K562 (cell line): ENCODE measurements at regions not wholly inside any gene's neighbourhood (a gene's known extent, or its start where the extent isn't known, plus 50 kb on each side); places are given as distances from the start of the nearest gene placed in this dataset.

Experiments used
- CBX5 ChIP-seq: IDR thresholded peaks from 2 replicates; pipeline ENCODE4 v1.6.1; 2014; ENCODE audit warnings: low read depth, borderline replicate concordance
- ELF1 ChIP-seq: fragments of 200-800 bp; sonication (Bioruptor generic); IDR thresholded peaks from 2 replicates; pipeline ENCODE4 v1.6.1; 2016; ENCODE audit warnings: missing genetic modification characterization, missing compliant biosample characterization
- FOXK1 ChIP-seq: sonication (generic); formaldehyde crosslinking; IDR thresholded peaks from 2 replicates; pipeline ENCODE4 v1.8.0; 2022; ENCODE audit warnings: missing genetic modification reagents, mild to moderate bottlenecking, borderline replicate concordance
- KAT8 ChIP-seq: fragments of 450-650 bp; IDR thresholded peaks from 2 replicates; pipeline ENCODE4 v1.6.1; 2016; ENCODE audit warnings: low read depth, mild to moderate bottlenecking
- MXI1 ChIP-seq: IDR thresholded peaks from 2 replicates; pipeline ENCODE4 v1.6.1; 2011; ENCODE audit warnings: low read depth, mild to moderate bottlenecking, improper control_type of control experiment, low read length
- MYNN ChIP-seq, 2 experiments: sonication (generic); formaldehyde crosslinking in 1 of 2; IDR thresholded peaks; 2 replicates each; pipeline versions ENCODE4 v1.5.0 to v1.6.1; 2016 to 2020; ENCODE audit warnings: antibody characterized with exemption in 1 of 2, missing genetic modification reagents in 1 of 2
- SMAD3 ChIP-seq: fragments of 450-650 bp; formaldehyde crosslinking; conservative IDR thresholded peaks from 2 replicates; pipeline ENCODE4 v1.4.0; 2020; ENCODE audit warnings: mild to moderate bottlenecking
- TCF7L2 ChIP-seq: fragments of 150-350 bp; IDR thresholded peaks from 2 replicates; pipeline ENCODE4 v1.6.1; 2016; ENCODE audit warnings: low read depth, mild to moderate bottlenecking, low read length, moderate library complexity
- ZNF23 ChIP-seq: fragments of 250-450 bp; sonication (Bioruptor Pico); IDR thresholded peaks from 2 replicates; pipeline ENCODE4 v1.4.0; 2020; ENCODE audit warnings: mild to moderate bottlenecking
- TF ChIP-seq, protein P1 (sequence below), 3 experiments: IDR thresholded peaks in 2 of 3; conservative IDR thresholded peaks in 1 of 3; 2 replicates each; pipeline ENCODE4 v1.5.1; 2011 to 2012; ENCODE audit warnings: low read length in 3 of 3, mild to moderate bottlenecking in 3 of 3, control low read depth in 2 of 3, improper control_type of control experiment in 1 of 3, inconsistent platforms in 1 of 3, low read depth in 1 of 3, mixed read lengths in 1 of 3, moderate library complexity in 1 of 3; ENCODE audit not compliant: insufficient read depth in 2 of 3

DNA sequence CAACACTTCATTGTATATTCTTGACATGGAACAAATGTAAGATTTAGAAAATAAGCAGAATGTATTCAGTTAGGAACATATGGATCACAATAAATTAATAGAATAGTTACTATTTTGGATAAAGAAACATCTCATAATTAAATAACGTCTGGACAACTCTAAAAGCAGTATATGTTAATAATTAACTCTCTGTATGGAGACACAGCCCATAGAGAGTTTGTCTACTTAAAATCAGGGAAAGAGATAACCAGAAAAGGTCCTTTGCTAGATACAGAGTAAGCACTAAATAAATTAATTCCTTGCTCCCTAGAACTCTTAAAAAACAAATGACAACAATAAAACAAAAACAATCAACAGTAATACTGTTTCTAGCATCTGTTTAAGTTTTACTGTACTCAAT, 184.4 kb upstream of the THSD7A start:
- TF ChIP-seq MYNN (IDR thresholded peaks at IDR 0.05) = no peak
- TF ChIP-seq MYNN (CRISPR knock-in tag; IDR thresholded peaks at IDR 0.05) = no peak
- no peak for TF ChIP-seq MXI1
- no peak for TF ChIP-seq ELF1
- no peak for TF ChIP-seq KAT8
- TF ChIP-seq CBX5 = no peak
- TF ChIP-seq ZNF23 = no peak
- no peak for TF ChIP-seq TCF7L2
- TF ChIP-seq, protein P1, sequence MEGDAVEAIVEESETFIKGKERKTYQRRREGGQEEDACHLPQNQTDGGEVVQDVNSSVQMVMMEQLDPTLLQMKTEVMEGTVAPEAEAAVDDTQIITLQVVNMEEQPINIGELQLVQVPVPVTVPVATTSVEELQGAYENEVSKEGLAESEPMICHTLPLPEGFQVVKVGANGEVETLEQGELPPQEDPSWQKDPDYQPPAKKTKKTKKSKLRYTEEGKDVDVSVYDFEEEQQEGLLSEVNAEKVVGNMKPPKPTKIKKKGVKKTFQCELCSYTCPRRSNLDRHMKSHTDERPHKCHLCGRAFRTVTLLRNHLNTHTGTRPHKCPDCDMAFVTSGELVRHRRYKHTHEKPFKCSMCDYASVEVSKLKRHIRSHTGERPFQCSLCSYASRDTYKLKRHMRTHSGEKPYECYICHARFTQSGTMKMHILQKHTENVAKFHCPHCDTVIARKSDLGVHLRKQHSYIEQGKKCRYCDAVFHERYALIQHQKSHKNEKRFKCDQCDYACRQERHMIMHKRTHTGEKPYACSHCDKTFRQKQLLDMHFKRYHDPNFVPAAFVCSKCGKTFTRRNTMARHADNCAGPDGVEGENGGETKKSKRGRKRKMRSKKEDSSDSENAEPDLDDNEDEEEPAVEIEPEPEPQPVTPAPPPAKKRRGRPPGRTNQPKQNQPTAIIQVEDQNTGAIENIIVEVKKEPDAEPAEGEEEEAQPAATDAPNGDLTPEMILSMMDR (IDR thresholded peaks at IDR 0.05 in 2 of 3, conservative IDR thresholded peaks at IDR 0.05 in 1 of 3; ENCODE audit: insufficient read depth in 2 of 3, low read depth in 1 of 3, low read length in 3 of 3) = no peak
- TF ChIP-seq SMAD3 = no peak
- TF ChIP-seq FOXK1 = no peak
